ENCODE measurements at regions not wholly inside any gene's neighbourhood (a gene's known extent, or its start where the extent isn't known, plus 50 kb on each side); places are given as distances from the start of the nearest gene placed in this dataset.

DNA sequence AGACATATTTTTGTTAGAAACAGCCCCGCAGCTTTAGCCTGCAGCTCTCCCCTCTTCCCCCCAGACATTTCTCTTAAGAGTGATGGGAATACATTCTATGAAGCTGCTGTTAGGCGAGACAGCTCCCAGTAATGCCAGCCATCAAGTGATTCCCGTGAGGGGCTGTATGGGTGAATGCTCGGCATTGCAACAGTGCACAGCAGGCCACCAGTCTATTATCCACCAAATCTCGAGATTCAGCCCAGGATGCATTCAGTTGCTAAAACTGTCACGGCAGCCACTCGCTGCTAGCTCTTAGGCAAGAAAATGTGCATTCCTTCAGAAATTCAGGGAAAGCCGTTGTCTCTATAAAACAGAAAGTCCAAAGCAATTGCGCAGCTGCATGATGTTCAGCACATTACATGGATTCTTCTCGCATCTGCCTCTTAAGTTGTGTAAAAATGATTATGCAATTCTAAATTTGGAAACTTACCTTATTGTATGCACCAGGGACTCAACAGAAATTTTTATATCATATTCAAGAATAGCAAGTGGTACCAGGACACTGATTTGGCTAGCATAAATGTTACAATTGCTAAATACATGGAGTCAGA lies 211.3 kb upstream of the ARL4C start:
- intact Hi-C loops (cut with DNase I; ENCODE audit: low total_unique reads) = no loop called here
- H3K36me3 ChIP-seq (ENCODE audit: low read depth, missing control alignments) = no peaks in the 10 kb centered on the region
- H3K4me1 ChIP-seq = no peaks in the 10 kb centered on the region
- WGBS, 2 donors = 70 to 83% methylated on average over 10 of the region's 10 CpGs
- H3K4me3 ChIP-seq = no peak overlapping the region
- H3K27ac ChIP-seq = no peak overlapping the region
- no peaks in the 10 kb centered on the region for H3K27me3 ChIP-seq
- no peak for DNase-seq
- no peak for TF ChIP-seq CTCF (IDR thresholded peaks at IDR 0.05)
- TF ChIP-seq POLR2A (IDR thresholded peaks at IDR 0.05) = no peak
- H3K9me3 ChIP-seq = no peaks in the 10 kb centered on the region

DNA sequence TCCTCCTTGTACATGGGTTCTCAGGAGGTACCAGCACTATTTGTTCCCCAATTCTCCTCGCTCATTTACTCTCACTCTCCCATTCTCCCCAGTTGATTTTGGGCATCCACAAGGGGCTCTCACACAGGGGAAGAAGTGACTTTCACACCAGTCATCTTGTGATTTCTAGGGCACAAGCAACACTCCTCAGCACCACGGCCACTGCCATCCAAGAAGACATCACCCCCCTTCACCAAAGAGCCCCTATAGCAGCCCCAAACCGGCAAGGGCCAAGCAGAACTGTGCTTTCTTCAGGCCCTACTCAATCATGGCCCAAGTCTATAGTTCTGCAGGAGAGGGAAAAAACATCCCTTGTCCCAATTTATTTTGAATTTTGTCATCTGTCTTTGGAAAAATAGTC lies 209.2 kb upstream of the ARL4C start:
- Histone ChIP-seq H3K27ac (no peak overlapping the region), H3K27me3 (no peaks in the 10 kb centered on the region), H3K9me3 (no peaks in the 10 kb centered on the region), H3K36me3 (ENCODE audit: low read depth, missing control alignments) (no peaks in the 10 kb centered on the region), H3K4me3 (no peak overlapping the region), H3K4me1 (no peaks in the 10 kb centered on the region)
- WGBS, 2 donors = 92 to 96% methylated on average over 3 of the region's 3 CpGs
- DNase-seq = no peak
- TF ChIP-seq CTCF (IDR thresholded peaks at IDR 0.05) (no peak), POLR2A (IDR thresholded peaks at IDR 0.05) (no peak)
- intact Hi-C loops (cut with DNase I; ENCODE audit: low total_unique reads) = no loop called here

DNA sequence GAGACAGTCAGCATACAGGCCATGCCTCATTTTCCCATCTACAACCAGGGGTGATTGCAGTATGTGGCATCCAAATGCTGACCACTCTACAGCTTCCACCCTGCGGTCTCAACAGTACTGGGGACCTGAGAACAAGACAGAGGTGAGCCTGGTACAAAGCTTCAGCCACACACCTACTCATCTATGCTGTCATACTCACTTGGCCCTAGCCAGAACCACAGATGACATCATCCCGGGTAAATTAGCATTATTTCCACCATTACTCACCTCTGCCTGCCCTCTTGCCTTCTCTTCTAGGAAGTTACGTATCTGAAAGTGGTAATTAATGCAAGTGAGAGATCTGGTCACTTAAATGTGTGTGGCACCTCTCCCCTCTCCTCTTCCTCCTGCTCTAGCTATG lies 208.2 kb upstream of the ARL4C start:
- Histone ChIP-seq H3K9me3 (no peaks in the 10 kb centered on the region), H3K36me3 (ENCODE audit: low read depth, missing control alignments) (no peaks in the 10 kb centered on the region), H3K27ac (no peak overlapping the region), H3K4me3 (no peak overlapping the region), H3K27me3 (no peaks in the 10 kb centered on the region), H3K4me1 (no peaks in the 10 kb centered on the region)
- intact Hi-C loops (cut with DNase I; ENCODE audit: low total_unique reads) = no loop called here
- 92 to 98% methylated on average over 3 of the region's 3 CpGs for WGBS, 2 donors
- DNase-seq = no peak
- TF ChIP-seq CTCF (IDR thresholded peaks at IDR 0.05) = no peak
- TF ChIP-seq POLR2A (IDR thresholded peaks at IDR 0.05) = no peak

DNA sequence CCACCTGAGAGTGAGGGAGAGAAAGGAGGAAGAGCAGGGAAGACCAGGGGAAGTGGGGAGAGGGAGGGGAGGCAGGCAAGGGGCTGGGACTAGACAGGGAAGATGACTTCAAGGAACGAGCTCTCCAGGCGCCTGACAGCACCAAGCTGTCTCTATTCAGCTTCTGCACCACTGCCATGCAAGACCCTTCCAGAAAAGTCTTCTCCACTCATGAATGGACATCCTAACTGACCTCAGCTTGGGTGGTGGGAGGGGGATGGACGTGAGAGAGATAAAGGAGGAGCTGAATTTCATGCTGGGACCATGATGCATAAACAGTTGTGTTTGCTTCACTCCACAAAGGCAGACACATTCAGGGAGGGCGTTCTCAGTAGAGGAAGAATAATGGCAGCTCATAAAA lies 206.4 kb upstream of the ARL4C start:
- TF ChIP-seq CTCF (IDR thresholded peaks at IDR 0.05) = no peak
- TF ChIP-seq POLR2A (IDR thresholded peaks at IDR 0.05) = no peak
- Histone ChIP-seq H3K27ac (no peak overlapping the region), H3K27me3 (no peaks in the 10 kb centered on the region), H3K36me3 (ENCODE audit: low read depth, missing control alignments) (no peaks in the 10 kb centered on the region), H3K4me3 (no peak overlapping the region), H3K9me3 (no peaks in the 10 kb centered on the region), H3K4me1 (no peaks in the 10 kb centered on the region)
- no peak for DNase-seq
- intact Hi-C loops (cut with DNase I; ENCODE audit: low total_unique reads) = no loop called here
- 67 to 68% methylated on average over 4 of the region's 4 CpGs for WGBS, 2 donors

GRCh38 chr2:234702731-234703225 lies 205.9 kb upstream of the ARL4C start:
- Histone ChIP-seq H3K36me3 (ENCODE audit: low read depth, missing control alignments) (no peaks in the 10 kb centered on the region), H3K27me3 (no peaks in the 10 kb centered on the region), H3K9me3 (no peaks in the 10 kb centered on the region), H3K27ac (no peak overlapping the region), H3K4me3 (no peak overlapping the region), H3K4me1 (no peaks in the 10 kb centered on the region)
- intact Hi-C loops (cut with DNase I; ENCODE audit: low total_unique reads) = no loop called here
- TF ChIP-seq POLR2A (IDR thresholded peaks at IDR 0.05) = no peak
- TF ChIP-seq CTCF (IDR thresholded peaks at IDR 0.05) = no peak
- 71 to 77% methylated on average over 9 to 12 of the region's 12 CpGs for WGBS, 2 donors
- no peak for DNase-seq
